HEK293 (cell line): ENCODE measurements at regions not wholly inside any gene's neighbourhood (a gene's known extent, or its start where the extent isn't known, plus 50 kb on each side); places are given as distances from the start of the nearest gene placed in this dataset.

ENCODE experiments used
- CTCF ChIA-PET: fragments of 350-600 bp; formaldehyde crosslinking; extraction: SDS; loops from one replicate; lab custom pipeline; 2021; ENCODE audit warnings: antibody characterized with exemption; lab: Yijun Ruan, JAX
- POLR2A ChIA-PET: fragments of 300-600 bp; formaldehyde crosslinking; extraction: SDS; loops from one replicate; lab custom pipeline; 2020; ENCODE audit warnings: antibody characterized with exemption, inconsistent platforms; lab: Yijun Ruan, JAX
- H3K27ac ChIP-seq: fragments of 200-500 bp; sonication (Bioruptor generic); 2 replicates; pipeline ENCODE4 v1.5.1; 2014; ENCODE audit warnings: low read depth, low read length, control low read depth, inconsistent platforms; ENCODE audit errors: extremely low read depth
- H3K36me3 ChIP-seq, 2 experiments: fragments of 200-500 bp in 1 of 2; sonication (Bioruptor generic) in 1 of 2; 1 replicate in 1 of 2; 2 replicates in 1 of 2; pipeline ENCODE4 v1.5.1; 2014 to 2017; ENCODE audit warnings: inconsistent platforms in 2 of 2, low read length in 2 of 2; ENCODE audit not compliant: control insufficient read depth in 2 of 2, insufficient read depth in 1 of 2
- H3K4me1 ChIP-seq: fragments of 200-500 bp; sonication (Bioruptor generic); 2 replicates; pipeline ENCODE4 v1.5.1; 2014; ENCODE audit warnings: mild to moderate bottlenecking, low read length, inconsistent platforms; ENCODE audit not compliant: control insufficient read depth, insufficient read depth
- H3K4me3 ChIP-seq: 2 replicates; pipeline ENCODE4 v1.5.1; 2011; ENCODE audit warnings: low read depth, mild to moderate bottlenecking, control low read depth, low read length, moderate library complexity
- H3K9me3 ChIP-seq: fragments of 200-500 bp; sonication (Bioruptor generic); 2 replicates; pipeline ENCODE4 v1.5.1; 2014; ENCODE audit warnings: low read depth, low read length, inconsistent platforms; ENCODE audit not compliant: control insufficient read depth, insufficient read depth
- GFI1B ChIP-seq: fragments of 450-650 bp; formaldehyde crosslinking; IDR thresholded peaks from 2 replicates; pipeline ENCODE4 v1.5.1; 2016; ENCODE audit warnings: missing biosample characterization, missing genetic modification characterization
- ZBTB48 ChIP-seq: fragments of 450-650 bp; formaldehyde crosslinking; IDR thresholded peaks from 2 replicates; pipeline ENCODE4 v1.5.1; 2016; ENCODE audit warnings: missing biosample characterization, missing genetic modification characterization
- ZEB2 ChIP-seq: fragments of 450-650 bp; formaldehyde crosslinking; IDR thresholded peaks from 2 replicates; pipeline ENCODE4 v1.5.1; 2016; ENCODE audit warnings: missing biosample characterization, missing genetic modification characterization
- ZFHX2 ChIP-seq: fragments of 450-650 bp; formaldehyde crosslinking; conservative IDR thresholded peaks from 2 replicates; pipeline ENCODE4 v1.5.1; 2016; ENCODE audit warnings: missing biosample characterization, missing genetic modification characterization
- ZNF146 ChIP-seq: fragments of 450-650 bp; formaldehyde crosslinking; IDR thresholded peaks from 2 replicates; pipeline ENCODE4 v1.5.1; 2016; ENCODE audit warnings: missing biosample characterization, missing genetic modification characterization
- ZNF239 ChIP-seq: fragments of 450-650 bp; formaldehyde crosslinking; IDR thresholded peaks from 2 replicates; pipeline ENCODE4 v1.5.1; 2016; ENCODE audit warnings: missing biosample characterization, missing genetic modification characterization
- ZNF24 ChIP-seq: fragments of 450-650 bp; formaldehyde crosslinking; IDR thresholded peaks from 2 replicates; pipeline ENCODE4 v1.5.1; 2016; ENCODE audit warnings: missing biosample characterization, missing genetic modification characterization
- ZNF394 ChIP-seq: fragments of 450-650 bp; formaldehyde crosslinking; IDR thresholded peaks from 2 replicates; pipeline ENCODE4 v1.5.1; 2016; ENCODE audit warnings: missing biosample characterization, missing genetic modification characterization, mild to moderate bottlenecking, moderate library complexity, borderline replicate concordance
- ZNF426 ChIP-seq: fragments of 450-650 bp; formaldehyde crosslinking; IDR thresholded peaks from 2 replicates; pipeline ENCODE4 v1.5.1; 2017; ENCODE audit warnings: missing biosample characterization, missing genetic modification characterization, mild to moderate bottlenecking, inconsistent platforms, moderate library complexity
- ZNF544 ChIP-seq: fragments of 450-650 bp; formaldehyde crosslinking; IDR thresholded peaks from 2 replicates; pipeline ENCODE4 v1.5.0; 2017; ENCODE audit warnings: missing biosample characterization, missing genetic modification characterization
- ZNF560 ChIP-seq: fragments of 450-650 bp; formaldehyde crosslinking; IDR thresholded peaks from 2 replicates; pipeline ENCODE4 v1.5.1; 2017; ENCODE audit warnings: missing biosample characterization, missing genetic modification characterization, borderline replicate concordance
- ZNF624 ChIP-seq: fragments of 450-650 bp; formaldehyde crosslinking; IDR thresholded peaks from 2 replicates; pipeline ENCODE4 v1.5.1; 2017; ENCODE audit warnings: missing biosample characterization, missing genetic modification characterization
- ZNF626 ChIP-seq: fragments of 450-650 bp; sonication (Bioruptor Pico); formaldehyde crosslinking; IDR thresholded peaks from 2 replicates; pipeline ENCODE4 v1.5.1; 2018; ENCODE audit warnings: missing biosample characterization, missing genetic modification characterization, inconsistent platforms
- ZNF707 ChIP-seq: fragments of 450-650 bp; formaldehyde crosslinking; IDR thresholded peaks from 2 replicates; pipeline ENCODE4 v1.5.1; 2016; ENCODE audit warnings: missing biosample characterization, missing genetic modification characterization
- ZNF768 ChIP-seq: fragments of 450-650 bp; formaldehyde crosslinking; IDR thresholded peaks from 2 replicates; pipeline ENCODE4 v1.5.1; 2018; ENCODE audit warnings: missing biosample characterization, mild to moderate bottlenecking, missing genetic modification characterization
- ZXDB ChIP-seq: fragments of 450-650 bp; formaldehyde crosslinking; IDR thresholded peaks from 2 replicates; pipeline ENCODE4 v1.5.1; 2016; ENCODE audit warnings: missing biosample characterization, missing genetic modification characterization
- TF ChIP-seq, protein P1 (sequence below): fragments of 450-650 bp; formaldehyde crosslinking; IDR thresholded peaks from 2 replicates; pipeline ENCODE4 v1.5.1; 2016; ENCODE audit warnings: missing biosample characterization, missing genetic modification characterization, borderline replicate concordance
- TF ChIP-seq, protein P2 (sequence below): IDR thresholded peaks from 2 replicates; pipeline ENCODE4 v1.6.1; 2011; ENCODE audit warnings: mild to moderate bottlenecking, low read depth, low read length, borderline replicate concordance
- TF ChIP-seq, protein P3 (sequence below): fragments of 450-650 bp; formaldehyde crosslinking; IDR thresholded peaks from 2 replicates; pipeline ENCODE4 v1.5.1; 2016; ENCODE audit warnings: missing biosample characterization, missing genetic modification characterization
- TF ChIP-seq, protein P4 (sequence below): fragments of 450-650 bp; formaldehyde crosslinking; IDR thresholded peaks from 2 replicates; pipeline ENCODE4 v1.5.1; 2016; ENCODE audit warnings: missing biosample characterization, missing genetic modification characterization, low read depth
- TF ChIP-seq, protein P5 (sequence below): fragments of 450-650 bp; formaldehyde crosslinking; conservative IDR thresholded peaks from 2 replicates; pipeline ENCODE4 v1.5.1; 2016; ENCODE audit warnings: low read depth, missing biosample characterization, missing genetic modification characterization

DNA sequence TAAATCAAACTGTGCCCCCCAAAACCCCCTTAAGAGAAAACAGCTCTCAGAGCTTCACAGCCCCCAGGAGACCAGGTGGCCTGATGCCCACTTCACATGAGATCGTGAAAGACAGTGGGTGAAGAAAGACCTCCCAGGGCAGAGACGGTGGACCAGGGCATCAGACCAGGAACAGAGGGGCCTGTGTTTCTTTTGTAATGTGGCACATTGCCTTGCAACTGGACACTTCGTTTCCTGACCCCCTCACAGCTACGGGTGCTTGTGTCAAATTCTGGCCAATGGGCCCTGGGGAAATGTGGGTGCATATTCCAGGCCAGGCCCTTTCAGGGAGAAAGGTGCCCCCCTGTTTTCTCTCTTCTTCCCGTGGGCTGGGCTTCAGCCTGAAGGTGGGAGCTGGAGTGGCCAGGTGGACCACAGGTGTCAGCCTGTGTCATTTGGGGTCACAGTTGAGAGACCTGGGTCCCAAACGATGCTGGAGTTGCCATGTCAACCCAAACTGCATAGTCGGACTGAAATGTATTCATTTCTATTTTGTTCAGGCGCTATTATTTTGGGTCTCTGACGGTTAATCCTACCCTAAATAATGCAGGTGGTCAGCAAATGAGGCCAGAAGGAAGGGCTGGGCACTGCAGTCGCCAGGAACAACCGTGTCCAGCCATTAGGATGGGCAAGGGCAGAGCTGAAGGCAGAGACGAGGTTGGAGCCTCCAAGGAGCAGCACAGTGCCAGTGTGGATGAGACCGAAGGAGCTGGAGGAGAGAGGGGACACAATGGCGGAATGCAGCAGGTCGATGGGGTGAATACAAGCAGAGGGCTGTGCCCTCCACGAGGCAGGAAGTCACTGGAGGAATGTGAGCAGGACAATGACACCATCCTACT lies 338.2 kb downstream of the EIPR1 start (continued):
- TF ChIP-seq, protein P1, sequence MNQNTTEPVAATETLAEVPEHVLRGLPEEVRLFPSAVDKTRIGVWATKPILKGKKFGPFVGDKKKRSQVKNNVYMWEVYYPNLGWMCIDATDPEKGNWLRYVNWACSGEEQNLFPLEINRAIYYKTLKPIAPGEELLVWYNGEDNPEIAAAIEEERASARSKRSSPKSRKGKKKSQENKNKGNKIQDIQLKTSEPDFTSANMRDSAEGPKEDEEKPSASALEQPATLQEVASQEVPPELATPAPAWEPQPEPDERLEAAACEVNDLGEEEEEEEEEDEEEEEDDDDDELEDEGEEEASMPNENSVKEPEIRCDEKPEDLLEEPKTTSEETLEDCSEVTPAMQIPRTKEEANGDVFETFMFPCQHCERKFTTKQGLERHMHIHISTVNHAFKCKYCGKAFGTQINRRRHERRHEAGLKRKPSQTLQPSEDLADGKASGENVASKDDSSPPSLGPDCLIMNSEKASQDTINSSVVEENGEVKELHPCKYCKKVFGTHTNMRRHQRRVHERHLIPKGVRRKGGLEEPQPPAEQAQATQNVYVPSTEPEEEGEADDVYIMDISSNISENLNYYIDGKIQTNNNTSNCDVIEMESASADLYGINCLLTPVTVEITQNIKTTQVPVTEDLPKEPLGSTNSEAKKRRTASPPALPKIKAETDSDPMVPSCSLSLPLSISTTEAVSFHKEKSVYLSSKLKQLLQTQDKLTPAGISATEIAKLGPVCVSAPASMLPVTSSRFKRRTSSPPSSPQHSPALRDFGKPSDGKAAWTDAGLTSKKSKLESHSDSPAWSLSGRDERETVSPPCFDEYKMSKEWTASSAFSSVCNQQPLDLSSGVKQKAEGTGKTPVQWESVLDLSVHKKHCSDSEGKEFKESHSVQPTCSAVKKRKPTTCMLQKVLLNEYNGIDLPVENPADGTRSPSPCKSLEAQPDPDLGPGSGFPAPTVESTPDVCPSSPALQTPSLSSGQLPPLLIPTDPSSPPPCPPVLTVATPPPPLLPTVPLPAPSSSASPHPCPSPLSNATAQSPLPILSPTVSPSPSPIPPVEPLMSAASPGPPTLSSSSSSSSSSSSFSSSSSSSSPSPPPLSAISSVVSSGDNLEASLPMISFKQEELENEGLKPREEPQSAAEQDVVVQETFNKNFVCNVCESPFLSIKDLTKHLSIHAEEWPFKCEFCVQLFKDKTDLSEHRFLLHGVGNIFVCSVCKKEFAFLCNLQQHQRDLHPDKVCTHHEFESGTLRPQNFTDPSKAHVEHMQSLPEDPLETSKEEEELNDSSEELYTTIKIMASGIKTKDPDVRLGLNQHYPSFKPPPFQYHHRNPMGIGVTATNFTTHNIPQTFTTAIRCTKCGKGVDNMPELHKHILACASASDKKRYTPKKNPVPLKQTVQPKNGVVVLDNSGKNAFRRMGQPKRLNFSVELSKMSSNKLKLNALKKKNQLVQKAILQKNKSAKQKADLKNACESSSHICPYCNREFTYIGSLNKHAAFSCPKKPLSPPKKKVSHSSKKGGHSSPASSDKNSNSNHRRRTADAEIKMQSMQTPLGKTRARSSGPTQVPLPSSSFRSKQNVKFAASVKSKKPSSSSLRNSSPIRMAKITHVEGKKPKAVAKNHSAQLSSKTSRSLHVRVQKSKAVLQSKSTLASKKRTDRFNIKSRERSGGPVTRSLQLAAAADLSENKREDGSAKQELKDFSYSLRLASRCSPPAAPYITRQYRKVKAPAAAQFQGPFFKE (tag by site-specific recombination) = no peak
- TF ChIP-seq ZNF768 (no peak), ZNF394 (tag by site-specific recombination) (no peak), ZNF239 (tag by site-specific recombination) (no peak), ZNF146 (no peak), ZXDB (tag by site-specific recombination) (no peak), ZNF707 (no peak), ZBTB48 (tag by site-specific recombination) (no peak), ZFHX2 (tag by site-specific recombination) (no peak)
- TF ChIP-seq, protein P2, sequence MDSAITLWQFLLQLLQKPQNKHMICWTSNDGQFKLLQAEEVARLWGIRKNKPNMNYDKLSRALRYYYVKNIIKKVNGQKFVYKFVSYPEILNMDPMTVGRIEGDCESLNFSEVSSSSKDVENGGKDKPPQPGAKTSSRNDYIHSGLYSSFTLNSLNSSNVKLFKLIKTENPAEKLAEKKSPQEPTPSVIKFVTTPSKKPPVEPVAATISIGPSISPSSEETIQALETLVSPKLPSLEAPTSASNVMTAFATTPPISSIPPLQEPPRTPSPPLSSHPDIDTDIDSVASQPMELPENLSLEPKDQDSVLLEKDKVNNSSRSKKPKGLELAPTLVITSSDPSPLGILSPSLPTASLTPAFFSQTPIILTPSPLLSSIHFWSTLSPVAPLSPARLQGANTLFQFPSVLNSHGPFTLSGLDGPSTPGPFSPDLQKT = no peak
- TF ChIP-seq, protein P3, sequence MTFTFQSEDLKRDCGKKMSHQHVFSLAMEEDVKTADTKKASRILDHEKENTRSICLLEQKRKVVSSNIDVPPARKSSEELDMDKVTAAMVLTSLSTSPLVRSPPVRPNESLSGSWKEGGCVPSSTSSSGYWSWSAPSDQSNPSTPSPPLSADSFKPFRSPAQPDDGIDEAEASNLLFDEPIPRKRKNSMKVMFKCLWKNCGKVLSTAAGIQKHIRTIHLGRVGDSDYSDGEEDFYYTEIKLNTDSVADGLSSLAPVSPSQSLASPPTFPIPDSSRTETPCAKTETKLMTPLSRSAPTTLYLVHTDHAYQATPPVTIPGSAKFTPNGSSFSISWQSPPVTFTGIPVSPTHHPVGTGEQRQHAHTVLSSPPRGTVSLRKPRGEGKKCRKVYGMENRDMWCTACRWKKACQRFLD (tag by site-specific recombination) = no peak
- TF ChIP-seq, protein P4, sequence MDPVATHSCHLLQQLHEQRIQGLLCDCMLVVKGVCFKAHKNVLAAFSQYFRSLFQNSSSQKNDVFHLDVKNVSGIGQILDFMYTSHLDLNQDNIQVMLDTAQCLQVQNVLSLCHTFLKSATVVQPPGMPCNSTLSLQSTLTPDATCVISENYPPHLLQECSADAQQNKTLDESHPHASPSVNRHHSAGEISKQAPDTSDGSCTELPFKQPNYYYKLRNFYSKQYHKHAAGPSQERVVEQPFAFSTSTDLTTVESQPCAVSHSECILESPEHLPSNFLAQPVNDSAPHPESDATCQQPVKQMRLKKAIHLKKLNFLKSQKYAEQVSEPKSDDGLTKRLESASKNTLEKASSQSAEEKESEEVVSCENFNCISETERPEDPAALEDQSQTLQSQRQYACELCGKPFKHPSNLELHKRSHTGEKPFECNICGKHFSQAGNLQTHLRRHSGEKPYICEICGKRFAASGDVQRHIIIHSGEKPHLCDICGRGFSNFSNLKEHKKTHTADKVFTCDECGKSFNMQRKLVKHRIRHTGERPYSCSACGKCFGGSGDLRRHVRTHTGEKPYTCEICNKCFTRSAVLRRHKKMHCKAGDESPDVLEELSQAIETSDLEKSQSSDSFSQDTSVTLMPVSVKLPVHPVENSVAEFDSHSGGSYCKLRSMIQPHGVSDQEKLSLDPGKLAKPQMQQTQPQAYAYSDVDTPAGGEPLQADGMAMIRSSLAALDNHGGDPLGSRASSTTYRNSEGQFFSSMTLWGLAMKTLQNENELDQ (tag by site-specific recombination) = no peak

DNA sequence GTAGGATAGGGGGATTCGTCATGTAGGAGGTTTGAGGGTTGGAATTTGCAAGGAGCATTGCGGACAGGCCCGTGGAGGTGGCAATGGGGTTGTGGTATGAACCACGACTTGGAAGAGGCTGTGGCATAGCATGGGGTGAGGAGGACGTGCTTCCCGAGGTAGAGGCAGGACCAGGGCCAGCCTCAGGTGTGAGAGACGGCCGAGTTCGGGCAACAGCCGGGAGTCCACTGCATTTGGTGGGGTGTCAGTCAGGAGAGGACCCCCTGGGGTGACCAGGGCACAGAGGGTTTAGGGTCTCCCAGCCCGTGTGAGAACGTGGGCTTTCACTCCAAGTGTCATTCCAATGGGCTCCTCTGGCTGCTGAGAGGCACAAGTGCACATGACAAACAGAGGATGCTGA lies 339.0 kb downstream of the EIPR1 start:
- no peaks in the 10 kb centered on the region for H3K4me1 ChIP-seq

More for the DNA sequence above, 339.0 kb downstream of the EIPR1 start:
- POLR2A ChIA-PET = no interaction called here
- Histone ChIP-seq H3K4me3 (no peak overlapping the region), H3K36me3 (no peaks in the 10 kb centered on the region), H3K27ac (no peak overlapping the region), H3K9me3 (no peaks in the 10 kb centered on the region)
- TF ChIP-seq ZNF24 (tag by site-specific recombination) (no peak), ZNF626 (no peak), ZNF624 (tag by site-specific recombination) (no peak), ZEB2 (tag by site-specific recombination) (no peak), ZNF426 (tag by site-specific recombination) (no peak), ZXDB (tag by site-specific recombination) (no peak), ZNF544 (tag by site-specific recombination) (no peak), GFI1B (tag by site-specific recombination) (no peak), ZNF560 (no peak)
- TF ChIP-seq, protein P5, sequence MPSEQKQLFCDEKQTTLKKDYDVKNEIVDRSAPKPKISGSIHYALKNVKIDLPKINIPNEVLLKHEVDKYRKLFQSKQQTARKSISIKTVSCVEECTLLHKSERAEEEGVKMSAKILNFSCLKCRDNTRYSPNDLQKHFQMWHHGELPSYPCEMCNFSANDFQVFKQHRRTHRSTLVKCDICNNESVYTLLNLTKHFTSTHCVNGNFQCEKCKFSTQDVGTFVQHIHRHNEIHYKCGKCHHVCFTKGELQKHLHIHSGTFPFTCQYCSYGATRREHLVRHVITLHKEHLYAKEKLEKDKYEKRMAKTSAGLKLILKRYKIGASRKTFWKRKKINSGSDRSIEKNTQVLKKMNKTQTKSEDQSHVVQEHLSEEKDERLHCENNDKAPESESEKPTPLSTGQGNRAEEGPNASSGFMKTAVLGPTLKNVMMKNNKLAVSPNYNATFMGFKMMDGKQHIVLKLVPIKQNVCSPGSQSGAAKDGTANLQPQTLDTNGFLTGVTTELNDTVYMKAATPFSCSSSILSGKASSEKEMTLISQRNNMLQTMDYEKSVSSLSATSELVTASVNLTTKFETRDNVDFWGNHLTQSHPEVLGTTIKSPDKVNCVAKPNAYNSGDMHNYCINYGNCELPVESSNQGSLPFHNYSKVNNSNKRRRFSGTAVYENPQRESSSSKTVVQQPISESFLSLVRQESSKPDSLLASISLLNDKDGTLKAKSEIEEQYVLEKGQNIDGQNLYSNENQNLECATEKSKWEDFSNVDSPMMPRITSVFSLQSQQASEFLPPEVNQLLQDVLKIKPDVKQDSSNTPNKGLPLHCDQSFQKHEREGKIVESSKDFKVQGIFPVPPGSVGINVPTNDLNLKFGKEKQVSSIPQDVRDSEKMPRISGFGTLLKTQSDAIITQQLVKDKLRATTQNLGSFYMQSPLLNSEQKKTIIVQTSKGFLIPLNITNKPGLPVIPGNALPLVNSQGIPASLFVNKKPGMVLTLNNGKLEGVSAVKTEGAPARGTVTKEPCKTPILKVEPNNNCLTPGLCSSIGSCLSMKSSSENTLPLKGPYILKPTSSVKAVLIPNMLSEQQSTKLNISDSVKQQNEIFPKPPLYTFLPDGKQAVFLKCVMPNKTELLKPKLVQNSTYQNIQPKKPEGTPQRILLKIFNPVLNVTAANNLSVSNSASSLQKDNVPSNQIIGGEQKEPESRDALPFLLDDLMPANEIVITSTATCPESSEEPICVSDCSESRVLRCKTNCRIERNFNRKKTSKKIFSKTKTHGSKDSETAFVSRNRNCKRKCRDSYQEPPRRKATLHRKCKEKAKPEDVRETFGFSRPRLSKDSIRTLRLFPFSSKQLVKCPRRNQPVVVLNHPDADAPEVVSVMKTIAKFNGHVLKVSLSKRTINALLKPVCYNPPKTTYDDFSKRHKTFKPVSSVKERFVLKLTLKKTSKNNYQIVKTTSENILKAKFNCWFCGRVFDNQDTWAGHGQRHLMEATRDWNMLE (tag by site-specific recombination) = no peak
- CTCF ChIA-PET = no interaction called here
